AG09309 (cell line): ENCODE measurements at regions not wholly inside any gene's neighbourhood (a gene's known extent, or its start where the extent isn't known, plus 50 kb on each side); places are given as distances from the start of the nearest gene placed in this dataset.
"Not testable (repeated sequence)": the region's sequence is repeated elsewhere in the genome, so short reads cannot be mapped to it uniquely, and the experiment has no call there.

ENCODE experiments used
- DNase-seq: peaks from one replicate; pipeline ENCODE4 v3.0.0-alpha.2; 2010; ENCODE audit warnings: low read depth
- H3K4me3 ChIP-seq: 2 replicates; pipeline ENCODE4 v1.5.1; 2011; ENCODE audit warnings: mild to moderate bottlenecking, low read depth, low read length, moderate library complexity; ENCODE audit not compliant: control insufficient read depth
- TF ChIP-seq, protein P1 (sequence below): IDR thresholded peaks from 2 replicates; pipeline ENCODE4 v1.5.1; 2011; ENCODE audit warnings: mild to moderate bottlenecking, low read depth, low read length, inconsistent platforms; ENCODE audit not compliant: insufficient read depth, control insufficient read depth; ENCODE audit errors: missing control alignments

DNA sequence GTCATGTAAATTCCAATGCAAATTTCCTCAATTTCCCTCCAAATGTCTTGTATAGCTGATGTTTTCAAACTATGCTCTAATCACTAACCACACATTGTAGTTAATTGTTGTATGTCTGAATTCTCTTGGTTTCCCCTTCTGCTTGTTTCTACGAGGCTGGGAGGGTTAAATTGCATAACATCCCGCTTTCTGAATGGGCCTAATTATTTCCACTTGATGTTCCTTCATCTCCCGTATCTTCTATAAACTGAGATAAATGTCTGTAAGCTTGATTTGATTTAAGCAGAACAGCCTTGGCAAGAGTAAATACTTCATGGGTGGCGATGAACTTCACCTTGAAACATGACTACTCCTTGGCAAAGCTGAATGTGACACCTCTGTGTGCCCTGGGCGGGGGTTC, 72.2 kb downstream of the SERINC2 start:
- H3K4me3 ChIP-seq, result no peak overlapping the region
- no peak for DNase-seq
- TF ChIP-seq, protein P1, sequence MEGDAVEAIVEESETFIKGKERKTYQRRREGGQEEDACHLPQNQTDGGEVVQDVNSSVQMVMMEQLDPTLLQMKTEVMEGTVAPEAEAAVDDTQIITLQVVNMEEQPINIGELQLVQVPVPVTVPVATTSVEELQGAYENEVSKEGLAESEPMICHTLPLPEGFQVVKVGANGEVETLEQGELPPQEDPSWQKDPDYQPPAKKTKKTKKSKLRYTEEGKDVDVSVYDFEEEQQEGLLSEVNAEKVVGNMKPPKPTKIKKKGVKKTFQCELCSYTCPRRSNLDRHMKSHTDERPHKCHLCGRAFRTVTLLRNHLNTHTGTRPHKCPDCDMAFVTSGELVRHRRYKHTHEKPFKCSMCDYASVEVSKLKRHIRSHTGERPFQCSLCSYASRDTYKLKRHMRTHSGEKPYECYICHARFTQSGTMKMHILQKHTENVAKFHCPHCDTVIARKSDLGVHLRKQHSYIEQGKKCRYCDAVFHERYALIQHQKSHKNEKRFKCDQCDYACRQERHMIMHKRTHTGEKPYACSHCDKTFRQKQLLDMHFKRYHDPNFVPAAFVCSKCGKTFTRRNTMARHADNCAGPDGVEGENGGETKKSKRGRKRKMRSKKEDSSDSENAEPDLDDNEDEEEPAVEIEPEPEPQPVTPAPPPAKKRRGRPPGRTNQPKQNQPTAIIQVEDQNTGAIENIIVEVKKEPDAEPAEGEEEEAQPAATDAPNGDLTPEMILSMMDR, result no peak

DNA sequence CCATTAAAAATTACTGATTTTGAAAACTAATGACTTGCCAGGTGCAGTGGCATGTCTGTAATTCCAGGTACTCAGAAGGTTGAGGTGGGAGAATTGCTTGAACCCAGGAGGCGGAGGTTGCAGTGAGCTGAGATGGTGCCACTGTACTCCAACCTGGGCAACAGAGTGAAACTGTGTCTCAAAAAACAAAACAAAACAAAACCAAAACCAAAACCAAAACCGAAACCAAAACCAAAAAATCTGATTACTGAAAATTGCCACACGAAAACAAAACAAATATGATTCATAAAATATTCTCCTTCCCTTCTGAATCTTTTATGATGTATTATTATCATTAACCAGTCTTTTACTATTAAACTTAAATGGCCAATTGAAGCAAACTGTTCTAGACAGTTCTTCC, 74.1 kb downstream of the SERINC2 start:
- no peak overlapping the region for H3K4me3 ChIP-seq
- TF ChIP-seq, protein P1, result no peak
- DNase-seq, result no peak

DNA sequence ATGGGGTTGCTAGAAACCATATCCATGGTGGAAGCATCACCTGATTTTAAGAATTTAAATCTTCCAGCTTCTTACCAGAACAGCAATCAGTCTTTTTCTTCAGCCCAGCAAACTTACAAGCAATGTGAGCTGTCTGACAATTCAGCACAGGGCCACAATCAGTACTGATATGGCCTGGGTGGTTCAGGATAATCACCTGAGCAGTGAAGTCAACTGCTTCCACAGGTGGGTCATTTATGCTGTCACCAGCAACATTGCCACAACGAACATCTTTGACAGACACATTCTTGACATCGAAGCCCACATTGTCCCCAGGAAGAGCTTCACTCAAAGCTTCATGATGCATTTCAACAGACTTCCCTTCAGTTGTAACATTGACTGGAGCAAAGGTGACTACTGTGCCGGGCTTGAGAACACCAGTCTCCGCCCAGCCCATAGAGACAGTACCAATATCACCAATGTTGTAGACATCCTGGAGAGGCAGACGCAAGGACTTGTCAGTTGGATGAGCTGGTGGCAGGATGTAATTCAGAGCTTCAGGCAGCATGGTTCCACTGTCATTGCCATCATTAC, 74.8 kb downstream of the SERINC2 start:
- H3K4me3 ChIP-seq, result no peak overlapping the region
- TF ChIP-seq, protein P1, result no peak
- no peak for DNase-seq

DNA sequence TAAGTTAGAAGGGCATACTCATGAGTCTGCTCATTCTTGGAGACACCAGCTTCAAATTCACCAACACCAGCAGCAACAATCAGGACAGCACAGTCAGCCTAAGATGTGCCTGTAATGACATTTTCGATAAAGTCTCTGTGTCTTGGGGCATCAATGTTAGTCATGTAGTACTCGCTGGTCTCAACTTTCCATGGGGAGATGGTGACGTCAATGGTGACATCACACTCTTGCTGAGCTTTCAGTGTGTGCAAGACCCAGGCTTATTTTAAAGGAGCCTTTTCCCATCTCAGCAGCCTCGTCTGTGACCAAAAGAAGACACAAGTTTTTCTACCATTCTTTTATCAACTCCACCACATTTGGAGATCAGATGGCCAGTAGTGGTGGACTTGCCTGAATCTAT, 75.5 kb downstream of the SERINC2 start:
- DNase-seq, result no peak
- no peak overlapping the region for H3K4me3 ChIP-seq
- TF ChIP-seq, protein P1, result no peak

DNA sequence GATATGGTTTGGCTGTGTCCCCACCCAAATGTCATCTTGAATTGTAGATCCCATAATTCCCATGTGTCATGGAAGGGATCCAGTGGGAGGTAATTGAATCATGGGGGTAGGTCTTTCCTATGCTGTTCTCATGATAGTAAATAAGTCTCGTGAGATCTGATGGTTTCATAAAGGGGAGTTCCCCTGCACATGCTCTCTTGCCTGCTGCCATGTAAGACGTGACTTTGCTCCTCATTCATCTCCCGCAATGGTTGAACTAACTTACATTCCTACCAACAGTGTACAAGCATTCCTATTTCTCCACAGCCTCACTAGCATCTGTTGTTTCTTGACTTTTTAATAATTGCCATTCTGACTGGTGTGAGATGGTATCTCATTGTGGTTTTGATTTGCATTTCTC, 76.6 kb downstream of the SERINC2 start:
- H3K4me3 ChIP-seq, DNase-seq: not testable (repeated sequence)

DNA sequence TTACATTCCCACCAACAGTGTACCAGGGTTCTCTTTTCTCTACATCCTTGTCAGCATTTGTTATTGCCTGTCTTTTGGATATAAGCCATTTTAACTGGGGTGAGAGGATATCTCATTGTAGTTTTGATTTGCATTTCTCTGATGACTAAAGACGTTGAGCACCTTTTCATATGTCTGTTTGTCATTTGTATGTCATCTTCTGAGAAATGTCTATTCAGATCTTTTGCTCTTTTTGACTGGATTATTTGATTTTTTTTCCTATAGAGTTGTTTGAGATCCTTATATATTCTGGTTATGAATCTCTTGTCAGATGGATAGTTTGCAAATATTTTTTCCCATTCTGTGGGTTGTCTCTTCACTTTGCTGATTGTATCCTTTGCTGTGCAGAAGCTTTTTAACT, 77.6 kb downstream of the SERINC2 start:
- not testable (repeated sequence) for DNase-seq, H3K4me3 ChIP-seq

DNA sequence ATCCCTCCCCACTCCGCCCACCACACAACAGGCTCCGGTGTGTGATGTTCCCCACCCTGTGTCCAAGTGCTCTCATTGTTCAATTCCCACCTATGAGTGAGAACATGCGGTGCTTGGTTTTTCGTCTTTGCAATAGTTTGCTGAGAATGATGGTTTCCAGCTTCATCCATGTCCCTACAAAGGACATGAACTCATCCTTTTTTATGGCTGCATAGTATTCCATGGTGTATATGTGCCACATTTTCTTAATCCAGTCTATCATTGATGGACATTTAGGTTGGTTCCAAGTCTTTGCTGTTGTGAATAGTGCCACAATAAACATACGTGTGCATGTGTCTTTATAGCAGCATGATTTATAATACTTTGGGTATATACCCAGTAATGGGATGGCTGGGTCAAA, 81.0 kb upstream of the TINAGL1 start:
- DNase-seq, H3K4me3 ChIP-seq: not testable (repeated sequence)

DNA sequence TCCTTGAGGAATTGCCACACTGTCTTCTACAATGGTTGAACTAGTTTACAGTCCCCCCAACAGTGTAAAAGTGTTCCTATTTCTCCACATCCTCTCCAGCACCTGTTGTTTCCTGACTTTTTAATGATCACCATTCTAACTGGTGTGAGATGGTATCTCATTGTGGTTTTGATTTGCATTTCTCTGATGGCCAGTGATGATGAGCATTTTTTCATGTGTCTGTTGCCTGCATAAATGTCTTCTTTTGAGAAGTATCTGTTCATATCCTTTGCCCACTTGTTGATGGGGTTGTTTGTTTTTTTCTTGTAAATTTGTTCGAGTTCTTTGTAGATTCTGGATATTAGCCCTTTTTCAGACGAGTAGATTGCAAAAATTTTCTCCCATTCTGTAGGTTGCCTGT, 80.5 kb upstream of the TINAGL1 start:
- not testable (repeated sequence) for DNase-seq, H3K4me3 ChIP-seq

DNA sequence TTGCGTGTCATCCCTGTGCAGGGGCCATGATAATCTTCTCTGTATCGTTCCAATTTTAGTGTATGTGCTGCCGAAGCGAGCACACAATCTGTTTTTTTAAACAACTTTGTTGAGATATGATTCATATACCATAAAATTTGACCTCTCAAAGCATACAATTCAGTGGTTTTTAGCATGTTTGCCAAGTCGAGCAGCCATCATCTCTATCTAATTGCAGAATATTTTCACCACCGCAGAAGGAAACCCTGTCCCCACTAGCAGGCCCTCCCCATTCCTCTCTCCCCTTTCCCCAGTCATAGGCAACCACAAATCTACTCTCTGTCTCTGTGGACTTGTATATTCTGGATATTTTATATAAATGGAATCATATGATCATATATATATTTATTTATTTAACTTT, 78.7 kb upstream of the TINAGL1 start:
- DNase-seq, result no peak
- TF ChIP-seq, protein P1, result no peak
- no peak overlapping the region for H3K4me3 ChIP-seq
